ENCODE measurements at regions not wholly inside any gene's neighbourhood (a gene's known extent, or its start where the extent isn't known, plus 50 kb on each side); places are given as distances from the start of the nearest gene placed in this dataset.

DNA sequence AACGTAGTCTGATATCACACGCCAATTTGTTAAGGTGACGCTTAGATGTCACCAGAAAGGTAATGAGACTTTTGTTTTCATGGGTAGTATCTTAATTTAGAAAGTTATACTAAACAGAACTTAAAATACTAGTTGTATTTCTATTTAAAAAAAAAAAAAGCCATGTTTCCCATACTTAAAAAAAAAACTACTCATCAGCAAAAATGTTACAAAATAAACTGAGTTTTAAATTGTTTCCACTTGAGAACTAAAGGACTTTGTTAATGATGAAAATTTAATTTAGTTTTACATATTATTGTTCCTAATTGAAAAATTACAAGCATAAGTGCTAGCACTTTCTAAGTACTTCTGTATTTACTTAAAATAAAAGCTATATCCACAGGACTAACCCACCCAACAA lies 300.8 kb upstream of the ATP11B start:
- TF ChIP-seq POLR2AphosphoS5 (IDR thresholded peaks at IDR 0.05; ENCODE audit: insufficient read depth in 1 of 2, low read depth in 1 of 2) = no peak
- no peak for TF ChIP-seq POLR2A (IDR thresholded peaks at IDR 0.05)
- TF ChIP-seq, protein P1, sequence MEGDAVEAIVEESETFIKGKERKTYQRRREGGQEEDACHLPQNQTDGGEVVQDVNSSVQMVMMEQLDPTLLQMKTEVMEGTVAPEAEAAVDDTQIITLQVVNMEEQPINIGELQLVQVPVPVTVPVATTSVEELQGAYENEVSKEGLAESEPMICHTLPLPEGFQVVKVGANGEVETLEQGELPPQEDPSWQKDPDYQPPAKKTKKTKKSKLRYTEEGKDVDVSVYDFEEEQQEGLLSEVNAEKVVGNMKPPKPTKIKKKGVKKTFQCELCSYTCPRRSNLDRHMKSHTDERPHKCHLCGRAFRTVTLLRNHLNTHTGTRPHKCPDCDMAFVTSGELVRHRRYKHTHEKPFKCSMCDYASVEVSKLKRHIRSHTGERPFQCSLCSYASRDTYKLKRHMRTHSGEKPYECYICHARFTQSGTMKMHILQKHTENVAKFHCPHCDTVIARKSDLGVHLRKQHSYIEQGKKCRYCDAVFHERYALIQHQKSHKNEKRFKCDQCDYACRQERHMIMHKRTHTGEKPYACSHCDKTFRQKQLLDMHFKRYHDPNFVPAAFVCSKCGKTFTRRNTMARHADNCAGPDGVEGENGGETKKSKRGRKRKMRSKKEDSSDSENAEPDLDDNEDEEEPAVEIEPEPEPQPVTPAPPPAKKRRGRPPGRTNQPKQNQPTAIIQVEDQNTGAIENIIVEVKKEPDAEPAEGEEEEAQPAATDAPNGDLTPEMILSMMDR (IDR thresholded peaks at IDR 0.05) = no peak
- intact Hi-C loops (cut with DNase I) = no loop called here
- H3K4me1 ChIP-seq = no peaks in the 10 kb centered on the region
- H3K9me3 ChIP-seq = no peaks in the 10 kb centered on the region
- DNase-seq (ENCODE audit: extremely low spot score in 2 of 2) = no peak
- no peak overlapping the region for H3K27ac ChIP-seq
- no peak overlapping the region for H3K4me3 ChIP-seq
- no peaks in the 10 kb centered on the region for H3K36me3 ChIP-seq
- H3K27me3 ChIP-seq = no peaks in the 10 kb centered on the region

DNA sequence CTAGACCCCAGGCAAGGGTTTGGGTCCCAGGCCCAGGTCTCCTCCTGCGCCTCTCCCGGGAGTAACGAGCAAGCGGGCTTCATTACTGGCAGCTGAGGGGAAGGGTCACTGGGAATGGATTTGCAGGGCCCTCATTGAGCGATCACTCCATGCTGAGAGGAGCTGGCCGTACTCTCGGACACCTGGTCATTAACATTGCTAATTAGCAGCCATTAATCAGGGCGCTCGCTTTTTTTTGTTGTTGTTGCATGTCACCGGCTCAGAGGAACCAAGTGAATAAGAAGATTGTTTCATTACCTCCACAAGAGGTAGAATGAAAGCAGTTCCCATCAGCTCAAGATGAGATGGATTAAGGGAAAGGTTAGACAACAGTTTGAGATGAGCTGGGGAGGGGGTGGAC lies 293.0 kb upstream of the ATP11B start:
- Histone ChIP-seq H3K27ac (no peak overlapping the region), H3K9me3 (no peaks in the 10 kb centered on the region), H3K27me3 (no peaks in the 10 kb centered on the region), H3K36me3 (no peaks in the 10 kb centered on the region), H3K4me3 (no peak overlapping the region), H3K4me1 (no peaks in the 10 kb centered on the region)
- intact Hi-C loops (cut with DNase I) = no loop called here
- no peak for DNase-seq (ENCODE audit: extremely low spot score in 2 of 2)
- TF ChIP-seq POLR2A (IDR thresholded peaks at IDR 0.05) (no peak), POLR2AphosphoS5 (IDR thresholded peaks at IDR 0.05; ENCODE audit: insufficient read depth in 1 of 2, low read depth in 1 of 2) (no peak)
- TF ChIP-seq, protein P1 (IDR thresholded peaks at IDR 0.05) = no peak

DNA sequence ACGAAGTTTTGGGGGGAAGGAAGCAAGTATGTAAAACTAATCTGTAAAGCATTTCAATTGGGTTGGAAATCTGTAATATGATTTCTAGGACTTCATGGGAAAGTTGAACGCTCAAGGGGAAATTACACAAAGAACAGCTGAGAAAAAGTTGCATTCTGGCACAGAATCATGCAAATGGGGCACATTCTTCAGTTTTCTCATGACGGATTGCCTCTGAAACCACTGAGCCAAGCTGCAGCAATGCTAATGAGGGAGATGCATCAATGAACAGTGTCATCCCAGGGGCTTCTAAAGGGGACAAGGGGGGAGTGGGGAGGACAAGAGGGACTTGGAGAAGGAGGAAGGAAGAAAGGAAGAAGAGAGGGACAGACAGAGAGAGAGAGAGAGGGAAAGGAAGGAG lies 291.4 kb upstream of the ATP11B start:
- intact Hi-C loops (cut with DNase I) = no loop called here
- no peaks in the 10 kb centered on the region for H3K4me1 ChIP-seq
- DNase-seq (ENCODE audit: extremely low spot score in 2 of 2) = no peak
- TF ChIP-seq POLR2AphosphoS5 (IDR thresholded peaks at IDR 0.05; ENCODE audit: insufficient read depth in 1 of 2, low read depth in 1 of 2) (no peak), POLR2A (IDR thresholded peaks at IDR 0.05) (no peak)
- TF ChIP-seq, protein P1 (IDR thresholded peaks at IDR 0.05) = no peak
- H3K27me3 ChIP-seq = no peaks in the 10 kb centered on the region
- no peak overlapping the region for H3K4me3 ChIP-seq
- H3K9me3 ChIP-seq = no peaks in the 10 kb centered on the region
- H3K27ac ChIP-seq = no peak overlapping the region
- H3K36me3 ChIP-seq = no peaks in the 10 kb centered on the region

DNA sequence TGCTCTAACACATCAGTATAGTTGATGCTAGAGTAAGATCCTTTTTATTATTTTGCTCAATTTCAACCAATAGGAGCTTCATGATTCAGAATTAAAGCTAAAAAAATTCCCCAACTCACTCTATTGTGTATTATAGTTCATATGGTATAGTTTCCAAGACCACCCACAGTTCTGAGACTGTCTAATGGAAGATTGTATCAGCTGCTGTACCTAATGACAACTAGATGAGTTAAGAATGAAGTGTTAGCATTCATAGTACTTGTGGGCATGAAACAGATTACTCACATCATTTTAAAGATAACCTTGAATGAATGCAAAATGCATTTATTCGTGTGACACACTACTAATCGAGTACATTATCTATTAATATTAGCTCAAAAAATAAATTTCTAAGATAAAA lies 289.9 kb upstream of the ATP11B start:
- Histone ChIP-seq H3K4me3 (no peak overlapping the region), H3K4me1 (no peaks in the 10 kb centered on the region), H3K9me3 (no peaks in the 10 kb centered on the region), H3K27ac (no peak overlapping the region), H3K36me3 (no peaks in the 10 kb centered on the region), H3K27me3 (no peaks in the 10 kb centered on the region)
- no peak for TF ChIP-seq POLR2AphosphoS5 (IDR thresholded peaks at IDR 0.05; ENCODE audit: insufficient read depth in 1 of 2, low read depth in 1 of 2)
- TF ChIP-seq, protein P1 (IDR thresholded peaks at IDR 0.05) = no peak
- no peak for TF ChIP-seq POLR2A (IDR thresholded peaks at IDR 0.05)
- DNase-seq (ENCODE audit: extremely low spot score in 2 of 2) = no peak
- intact Hi-C loops (cut with DNase I) = no loop called here

DNA sequence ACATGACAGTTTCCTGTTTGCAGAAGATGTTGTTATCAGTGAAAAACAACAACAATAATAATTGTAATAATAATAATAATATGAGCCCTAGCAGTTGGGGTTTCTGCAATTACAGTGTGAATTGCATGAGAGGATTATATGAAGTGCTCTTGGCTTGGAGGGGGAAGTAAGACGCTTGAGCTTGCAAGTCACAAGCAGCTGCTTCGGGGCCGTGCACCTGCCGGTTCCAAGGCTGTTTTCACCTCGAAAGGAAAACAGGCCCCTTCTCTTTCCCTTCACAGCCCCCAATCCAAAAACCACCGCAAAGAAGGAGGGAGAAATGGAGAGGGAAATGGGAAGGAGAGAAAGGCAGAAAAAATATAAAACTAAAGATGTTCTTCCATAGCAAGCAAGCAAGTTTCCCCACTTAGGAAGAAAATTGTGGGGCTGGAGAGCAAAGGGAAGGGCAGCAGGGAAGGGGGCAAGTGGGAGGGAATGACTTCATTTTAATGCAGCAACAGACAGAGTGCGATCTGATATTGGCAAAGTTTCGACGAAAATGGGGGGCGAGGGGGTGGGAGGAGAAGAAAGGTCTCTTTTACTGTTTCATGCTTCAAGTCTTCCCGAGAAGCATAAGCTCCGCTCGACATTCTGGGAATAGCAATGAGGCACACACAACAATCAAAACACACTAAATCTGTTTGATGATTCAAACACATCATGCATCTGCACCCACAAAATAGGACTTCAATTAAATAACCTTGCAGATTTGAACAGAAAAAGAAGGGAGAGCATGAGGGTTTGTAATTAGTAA lies 284.2 kb upstream of the ATP11B start:
- intact Hi-C loops (cut with DNase I) = no loop called here
- Histone ChIP-seq H3K27me3 (no peaks in the 10 kb centered on the region), H3K4me3 (no peak overlapping the region), H3K9me3 (no peaks in the 10 kb centered on the region), H3K4me1 (no peaks in the 10 kb centered on the region), H3K36me3 (no peaks in the 10 kb centered on the region), H3K27ac (no peak overlapping the region)
- no peak for DNase-seq (ENCODE audit: extremely low spot score in 2 of 2)
- TF ChIP-seq, protein P1 (IDR thresholded peaks at IDR 0.05) = no peak
- TF ChIP-seq POLR2AphosphoS5 (IDR thresholded peaks at IDR 0.05; ENCODE audit: insufficient read depth in 1 of 2, low read depth in 1 of 2) = no peak
- TF ChIP-seq POLR2A (IDR thresholded peaks at IDR 0.05) = no peak

Measured in vagina (tissue), 2 donors.